ENCODE measurements at regions not wholly inside any gene's neighbourhood (a gene's known extent, or its start where the extent isn't known, plus 50 kb on each side); places are given as distances from the start of the nearest gene placed in this dataset.

GRCh38 chr2:65661980-65662653 lies 229.7 kb upstream of the SPRED2 start:
- no peak for DNase-seq (ENCODE audit: low read depth in 4 of 4, low spot score in 1 of 4)

GRCh38 chr2:65660340-65660739 lies 227.9 kb upstream of the SPRED2 start:
- DNase-seq (ENCODE audit: low read depth in 4 of 4, low spot score in 1 of 4) = no peak

- DNase-seq (ENCODE audit: low read depth in 4 of 4, low spot score in 1 of 4) = no peak
Observed at GRCh38 chr2:65658881-65659280, 226.5 kb upstream of the SPRED2 start.

DNA sequence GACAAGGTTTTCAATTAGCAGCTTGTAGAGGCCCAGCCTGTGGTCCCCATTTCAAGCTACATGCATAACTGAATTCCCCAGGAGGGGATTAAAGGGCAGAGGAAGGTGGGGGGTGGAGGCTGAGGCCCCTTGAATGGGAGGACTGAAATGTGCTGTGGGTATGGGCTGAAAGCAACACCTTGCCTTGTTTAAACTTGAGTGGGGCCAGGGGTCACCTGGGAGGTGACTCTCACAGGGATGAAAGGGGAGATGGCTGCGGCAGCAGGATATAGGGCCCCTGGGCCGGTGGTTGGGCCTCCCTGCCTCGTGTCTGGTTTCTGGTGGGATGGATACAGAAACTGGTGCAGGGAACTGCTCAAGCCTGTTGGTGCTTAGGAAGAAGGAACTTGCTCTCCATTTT lies 225.9 kb upstream of the SPRED2 start:
- DNase-seq (ENCODE audit: low read depth in 4 of 4, low spot score in 1 of 4) = no peak

- no peak for DNase-seq (ENCODE audit: low read depth in 4 of 4, low spot score in 1 of 4)
Observed at GRCh38 chr2:65656160-65656718, 223.8 kb upstream of the SPRED2 start.

DNA sequence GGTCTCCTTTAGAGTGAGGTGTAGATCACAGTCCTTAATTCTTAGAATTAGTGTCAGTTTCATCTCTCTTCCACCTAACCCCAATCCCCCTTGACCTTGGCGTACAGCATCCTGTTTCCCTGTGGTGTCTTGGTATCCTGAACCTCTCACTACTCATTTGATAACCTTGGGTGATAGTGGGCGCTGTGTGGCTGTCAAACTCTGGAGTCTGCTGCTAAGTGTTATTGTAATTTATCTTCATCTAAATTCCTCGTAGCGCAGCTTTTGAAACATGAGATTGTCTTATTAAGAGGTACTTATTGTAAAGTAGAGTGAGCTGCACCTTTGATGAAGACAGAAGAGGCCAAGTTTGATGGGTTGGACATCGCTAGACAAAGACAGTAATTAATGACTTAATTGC lies 222.6 kb upstream of the SPRED2 start:
- DNase-seq (ENCODE audit: low read depth in 4 of 4, low spot score in 1 of 4) = no peak

DNA sequence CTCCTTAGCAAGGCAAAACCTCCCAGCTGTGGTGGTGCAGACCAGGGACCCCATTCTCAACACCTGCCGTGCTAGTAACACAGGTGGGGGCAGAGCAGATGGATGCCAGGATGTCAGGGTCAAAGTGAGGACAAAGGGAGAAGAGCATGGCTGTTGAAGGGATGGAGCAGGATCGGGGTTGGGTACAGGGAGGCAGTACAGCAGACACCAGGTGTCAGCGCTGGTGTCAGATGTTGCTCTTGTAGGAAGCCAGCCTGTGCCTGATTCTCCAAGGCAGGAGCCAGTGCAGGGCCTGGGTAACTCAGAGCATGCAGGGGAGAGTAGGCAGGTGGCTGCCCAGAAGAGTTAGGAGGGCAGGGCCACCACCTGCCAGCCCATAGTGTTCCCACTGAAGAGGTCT lies 222.1 kb upstream of the SPRED2 start:
- no peak for DNase-seq (ENCODE audit: low read depth in 4 of 4, low spot score in 1 of 4)

GRCh38 chr2:65652066-65652465 lies 219.7 kb upstream of the SPRED2 start:
- DNase-seq (ENCODE audit: low read depth in 4 of 4, low spot score in 1 of 4) = no peak

DNA sequence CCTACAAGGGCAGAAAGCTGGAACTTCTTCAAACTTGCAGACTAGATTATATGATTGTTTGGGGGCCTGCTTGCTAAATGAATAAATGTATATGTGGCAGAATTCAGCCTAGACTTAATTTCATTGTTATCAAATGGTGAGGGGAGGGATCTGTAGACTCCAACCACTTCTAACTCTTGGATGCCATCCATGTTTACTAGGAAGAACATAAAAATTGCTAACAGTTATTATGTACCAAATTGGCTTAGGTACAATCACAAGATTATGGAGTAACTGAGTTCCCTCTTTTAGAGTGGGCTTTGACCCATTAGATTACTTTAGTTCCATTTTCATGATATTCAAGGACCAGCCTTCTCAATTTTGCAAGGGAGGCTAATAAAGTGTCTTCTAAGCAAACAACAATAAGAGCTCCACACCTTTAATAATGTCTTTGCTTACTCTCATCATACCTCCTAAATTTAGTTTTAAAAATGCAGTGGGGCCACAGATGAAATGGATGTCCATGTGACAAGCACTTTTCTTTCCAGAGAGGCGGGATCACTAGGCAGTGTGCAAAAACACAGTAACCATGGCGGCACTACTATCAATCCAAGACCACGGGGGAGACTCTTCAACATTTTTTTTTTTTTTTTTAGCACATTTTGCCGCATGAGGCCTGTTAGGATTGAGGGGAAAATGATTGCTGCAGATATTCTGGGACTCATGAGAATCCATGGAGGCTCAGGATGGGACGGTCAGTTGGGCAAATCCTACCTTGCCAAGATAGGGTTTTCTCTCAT lies 217.6 kb upstream of the SPRED2 start:
- no peak for DNase-seq (ENCODE audit: low read depth in 4 of 4, low spot score in 1 of 4)

- DNase-seq (ENCODE audit: low read depth in 4 of 4, low spot score in 1 of 4) = no peak
Observed at GRCh38 chr2:65647249-65647842, 214.9 kb upstream of the SPRED2 start.

GRCh38 chr2:65640793-65641103 lies 208.3 kb upstream of the SPRED2 start:
- DNase-seq (ENCODE audit: low read depth in 4 of 4, low spot score in 1 of 4) = no peak

DNA sequence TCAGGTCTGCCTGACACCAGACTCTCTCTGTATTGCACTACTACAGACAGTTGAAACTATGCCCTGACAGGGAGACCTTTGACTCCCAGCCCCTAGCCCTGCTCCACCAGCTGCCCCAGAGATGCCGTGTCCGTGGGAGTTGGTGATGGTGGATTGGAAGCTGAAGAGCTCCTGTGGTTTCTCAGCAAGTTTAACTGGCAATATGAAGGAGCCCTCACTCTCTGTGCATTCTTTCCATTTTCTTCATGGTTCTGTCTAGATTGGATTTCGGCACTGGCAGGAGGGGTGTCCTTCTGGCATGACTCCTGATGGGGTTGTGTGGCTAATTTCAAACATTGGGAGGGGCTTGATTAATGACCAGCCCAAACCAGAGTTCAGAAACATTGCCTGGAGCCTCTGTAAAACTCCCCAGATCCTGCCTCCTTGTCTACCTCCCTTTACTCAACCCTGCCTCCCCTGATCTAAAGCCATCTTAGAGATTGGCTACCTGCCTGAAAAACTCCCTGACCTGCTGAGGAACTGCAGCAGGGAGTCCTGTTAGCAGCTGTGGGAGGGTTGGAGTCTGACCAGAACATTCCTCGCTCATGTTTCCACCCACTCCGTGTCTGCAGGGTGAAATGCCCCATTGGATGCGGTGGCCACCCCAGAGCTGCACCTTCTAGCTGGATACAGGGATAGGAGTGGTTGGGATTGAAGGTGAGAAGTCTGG lies 206.9 kb upstream of the SPRED2 start:
- no peak for DNase-seq (ENCODE audit: low read depth in 4 of 4, low spot score in 1 of 4)

DNA sequence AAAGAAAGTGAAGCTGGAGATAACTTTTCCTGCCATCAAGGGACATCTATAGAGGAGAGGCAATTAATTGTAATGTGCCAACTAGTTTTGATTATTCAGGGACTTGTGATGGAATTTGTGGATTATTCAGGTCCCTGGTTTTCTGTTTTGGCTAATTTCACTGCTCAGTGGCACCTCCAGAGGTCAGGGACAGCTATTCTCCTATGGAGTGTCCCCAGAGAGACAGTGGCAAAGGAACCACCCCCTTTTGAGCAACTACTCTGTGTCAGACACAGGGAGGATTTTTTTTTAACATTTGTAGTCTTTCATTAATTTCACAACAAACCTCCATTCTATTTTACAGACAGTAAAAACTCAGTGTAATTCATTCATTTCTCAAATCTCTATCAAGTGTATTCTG lies 206.0 kb upstream of the SPRED2 start:
- no peak for DNase-seq (ENCODE audit: low read depth in 4 of 4, low spot score in 1 of 4)

- no peak for DNase-seq (ENCODE audit: low read depth in 4 of 4, low spot score in 1 of 4)
Observed at GRCh38 chr2:65636813-65637483, 204.5 kb upstream of the SPRED2 start.

- no peak for DNase-seq (ENCODE audit: low read depth in 4 of 4, low spot score in 1 of 4)
Observed at GRCh38 chr2:65636024-65636423, 203.6 kb upstream of the SPRED2 start.

GRCh38 chr2:65634304-65634703 lies 201.9 kb upstream of the SPRED2 start:
- DNase-seq (ENCODE audit: low read depth in 4 of 4, low spot score in 1 of 4) = no peak

GRCh38 chr2:65630643-65631042 lies 198.2 kb upstream of the SPRED2 start:
- no peak for DNase-seq (ENCODE audit: low read depth in 4 of 4, low spot score in 1 of 4)

GRCh38 chr2:65628156-65628555 lies 195.8 kb upstream of the SPRED2 start:
- no peak for DNase-seq (ENCODE audit: low read depth in 4 of 4, low spot score in 1 of 4)

DNA sequence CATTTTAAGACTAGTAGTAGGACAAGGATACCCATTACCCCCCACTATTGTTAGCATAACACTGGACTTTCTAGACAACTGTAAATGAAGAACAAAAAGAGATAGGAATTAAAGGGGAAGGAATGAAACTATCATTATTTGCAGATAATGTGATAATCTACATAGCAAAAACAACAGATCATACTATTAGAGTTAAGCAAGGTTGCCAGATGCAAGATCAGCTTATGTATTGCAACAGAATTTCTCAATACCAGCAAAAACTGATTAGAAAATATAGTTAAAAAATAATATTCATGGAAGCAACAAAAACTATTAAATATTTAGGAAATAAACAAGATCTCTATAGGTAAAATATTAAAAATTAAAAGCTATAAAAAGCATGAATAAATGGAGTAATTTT lies 194.4 kb upstream of the SPRED2 start:
- DNase-seq (ENCODE audit: low read depth in 4 of 4, low spot score in 1 of 4) = no peak

DNA sequence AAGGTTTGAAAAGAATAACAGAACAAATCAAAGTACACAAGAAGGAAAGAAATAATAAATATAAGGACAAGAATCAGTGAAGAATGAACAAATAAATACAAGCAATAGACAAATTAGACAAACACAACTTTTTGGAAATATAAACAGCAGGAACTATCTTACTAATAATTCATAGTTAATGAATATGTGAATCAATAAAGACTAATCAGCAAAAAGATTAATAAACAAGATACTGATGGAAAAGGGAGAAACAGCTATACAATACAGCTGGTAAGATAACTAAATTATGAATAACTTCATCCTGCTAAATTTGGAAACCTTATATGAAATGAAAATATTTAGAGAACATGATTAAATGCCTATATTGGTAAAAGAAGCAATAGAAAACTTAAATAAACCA lies 193.6 kb upstream of the SPRED2 start:
- no peak for DNase-seq (ENCODE audit: low read depth in 4 of 4, low spot score in 1 of 4)

- no peak for DNase-seq (ENCODE audit: low read depth in 4 of 4, low spot score in 1 of 4)
Observed at GRCh38 chr2:65622951-65623535, 190.6 kb upstream of the SPRED2 start.
